HG02763 (cell line): ENCODE measurements at regions not wholly inside any gene's neighbourhood (a gene's known extent, or its start where the extent isn't known, plus 50 kb on each side); places are given as distances from the start of the nearest gene placed in this dataset.
"Not testable (repeated sequence)": the region's sequence is repeated elsewhere in the genome, so short reads cannot be mapped to it uniquely, and the experiment has no call there.

Source experiments
- ATAC-seq: cut with Tn5 transposase; IDR thresholded peaks from one replicate; pipeline ENCODE4 v1.9.1; 2021; ENCODE audit warnings: mild to moderate bottlenecking, moderate library complexity; ENCODE audit not compliant: unreplicated experiment

DNA sequence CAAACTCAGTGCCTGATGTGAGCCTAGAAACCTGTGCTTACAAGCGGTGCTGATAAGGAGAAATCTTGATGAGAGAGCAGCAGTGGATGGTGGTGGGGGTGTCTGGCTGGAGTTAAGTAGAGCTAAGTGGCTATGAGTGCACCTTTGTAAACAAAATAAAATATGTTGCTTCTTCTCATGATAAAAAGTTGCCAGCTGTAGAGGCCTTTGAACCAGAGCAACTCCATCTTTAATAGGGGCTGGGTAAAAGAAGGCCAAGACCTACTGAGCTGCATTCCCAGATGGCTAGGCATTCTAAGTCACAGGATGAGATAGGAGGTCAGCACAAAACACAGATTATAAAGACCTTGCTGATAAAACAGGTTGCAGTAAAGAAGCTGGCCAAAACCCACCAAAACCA is 107.6 kb upstream of the FAM3C start:
- ATAC-seq: no peak

- ATAC-seq: no peak
These were observed 106.9 kb upstream of the FAM3C start for GRCh38 chr7:121503039-121503438.

- no peak for ATAC-seq
These were observed 105.5 kb upstream of the FAM3C start for GRCh38 chr7:121501566-121501965.

DNA sequence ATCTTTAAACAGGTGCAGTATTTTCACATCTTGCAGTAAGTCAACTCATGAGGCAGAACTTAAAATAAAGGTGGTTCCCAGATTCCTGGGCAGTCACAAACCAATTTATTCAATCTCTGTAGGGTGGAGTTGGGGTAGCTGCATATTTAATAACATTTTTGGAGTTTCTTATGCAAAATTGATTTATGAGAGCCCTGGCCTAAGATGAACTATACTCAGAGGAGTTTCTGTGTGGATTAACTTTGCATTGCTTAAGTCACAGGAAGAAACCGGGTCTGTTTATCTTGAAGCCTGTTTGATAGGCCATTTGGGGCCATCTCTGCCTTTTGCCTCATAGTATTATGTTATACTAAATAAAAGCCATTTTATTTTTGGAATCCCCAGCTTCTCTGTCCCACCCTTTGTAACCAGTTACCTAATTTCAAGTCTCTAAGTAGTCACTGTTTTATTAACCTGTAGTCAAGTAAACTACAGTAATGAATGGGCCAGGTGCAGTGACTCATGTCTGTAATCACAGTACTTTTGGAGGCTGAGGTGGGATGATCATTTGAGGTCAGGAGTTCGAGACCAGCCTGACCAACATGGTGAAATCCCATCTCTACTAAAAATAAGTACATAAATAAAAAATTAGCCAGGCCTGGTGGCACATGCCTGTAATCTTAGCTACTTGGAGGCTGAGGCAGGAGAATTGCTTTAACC is 104.4 kb upstream of the FAM3C start:
- no peak for ATAC-seq

GRCh38 chr7:121499624-121500023 is 103.5 kb upstream of the FAM3C start:
- ATAC-seq: no peak

DNA sequence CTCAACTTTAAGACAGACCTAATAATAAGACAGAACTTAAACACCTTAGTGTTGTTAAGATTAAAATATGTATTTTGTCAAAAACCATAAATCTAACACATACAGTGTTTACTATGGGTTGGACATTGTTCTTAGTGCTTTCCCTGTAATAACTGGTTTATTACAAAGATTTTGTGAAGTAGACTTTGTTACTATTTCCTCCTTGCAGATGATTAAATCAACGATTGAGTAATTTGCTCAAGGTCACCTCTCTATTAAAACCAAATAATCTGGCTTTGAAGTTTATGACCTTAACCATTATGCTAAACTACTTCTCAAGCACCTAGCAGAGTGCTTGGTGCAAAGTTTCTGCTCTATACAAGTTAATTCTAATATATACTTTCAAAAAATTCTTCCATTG is 102.7 kb upstream of the FAM3C start:
- ATAC-seq: no peak

- not testable (repeated sequence) for ATAC-seq
These were observed 101.4 kb upstream of the FAM3C start for GRCh38 chr7:121497545-121497944.

DNA sequence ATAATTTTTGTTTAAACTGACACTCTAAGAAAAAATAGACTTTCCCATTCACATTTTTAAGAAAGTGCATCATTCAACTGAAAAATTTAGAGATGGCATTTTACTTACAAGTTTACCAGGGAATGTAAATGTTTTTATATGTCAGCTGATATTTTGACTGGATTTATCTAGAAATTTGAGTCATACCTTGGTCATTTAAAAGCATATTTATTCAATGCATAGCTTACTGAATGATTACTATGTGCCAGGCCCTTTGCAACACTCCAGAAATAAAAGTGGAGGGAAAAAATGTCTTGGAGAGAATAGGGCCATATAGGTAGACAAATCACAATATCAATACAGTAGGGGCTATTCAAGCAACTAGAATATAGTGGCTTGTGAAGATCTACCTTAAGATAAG is 98.4 kb upstream of the FAM3C start:
- ATAC-seq: no peak

DNA sequence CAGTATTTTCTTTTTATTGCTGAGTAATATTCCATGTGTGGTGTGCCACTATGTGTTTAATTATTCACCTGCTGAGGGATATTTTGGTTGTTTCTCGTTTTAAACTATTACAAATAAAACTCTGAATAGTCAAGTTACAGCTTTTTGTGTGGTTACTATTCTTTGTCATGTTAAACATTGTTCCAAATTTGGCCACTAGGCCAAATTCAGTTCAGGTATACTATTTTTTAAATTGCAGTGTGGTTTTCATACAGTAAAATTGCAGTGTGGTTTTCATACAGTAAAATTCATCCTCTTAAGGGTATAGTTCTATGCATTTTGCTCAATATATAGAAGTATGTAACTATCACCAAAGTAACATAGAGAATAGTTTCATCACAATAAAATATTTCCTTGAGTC is 97.4 kb upstream of the FAM3C start:
- no peak for ATAC-seq

- no peak for ATAC-seq
These were observed 94.2 kb upstream of the FAM3C start for GRCh38 chr7:121490309-121490708.

GRCh38 chr7:121489440-121489839 is 93.3 kb upstream of the FAM3C start:
- ATAC-seq: no peak

DNA sequence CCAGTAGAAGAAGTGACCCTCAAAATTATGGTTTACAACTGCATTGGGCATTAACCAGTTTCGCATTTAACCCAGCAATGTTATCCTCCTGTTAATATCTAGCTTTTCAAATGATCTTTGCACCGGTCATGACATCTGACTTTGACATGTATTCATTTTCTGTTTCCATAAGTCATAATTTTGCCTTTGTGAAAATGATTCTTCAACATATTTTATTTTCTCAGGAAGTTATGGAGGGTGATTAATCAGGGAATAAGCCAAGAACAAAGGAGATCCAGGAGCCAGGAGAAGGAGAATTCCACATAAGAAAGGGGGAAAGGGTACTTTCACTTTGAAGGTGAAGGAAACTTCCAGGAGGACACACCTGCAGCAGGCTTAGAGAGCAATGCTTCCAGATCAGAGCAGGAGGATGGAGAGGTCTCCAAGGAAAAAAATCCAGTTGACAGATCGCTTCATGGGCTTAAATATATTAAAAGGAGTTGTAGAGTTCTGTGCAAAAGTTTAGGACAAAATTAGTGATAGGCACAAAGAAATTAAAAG is 92.1 kb upstream of the FAM3C start:
- ATAC-seq: no peak

GRCh38 chr7:121486590-121486989 is 90.5 kb upstream of the FAM3C start:
- no peak for ATAC-seq

DNA sequence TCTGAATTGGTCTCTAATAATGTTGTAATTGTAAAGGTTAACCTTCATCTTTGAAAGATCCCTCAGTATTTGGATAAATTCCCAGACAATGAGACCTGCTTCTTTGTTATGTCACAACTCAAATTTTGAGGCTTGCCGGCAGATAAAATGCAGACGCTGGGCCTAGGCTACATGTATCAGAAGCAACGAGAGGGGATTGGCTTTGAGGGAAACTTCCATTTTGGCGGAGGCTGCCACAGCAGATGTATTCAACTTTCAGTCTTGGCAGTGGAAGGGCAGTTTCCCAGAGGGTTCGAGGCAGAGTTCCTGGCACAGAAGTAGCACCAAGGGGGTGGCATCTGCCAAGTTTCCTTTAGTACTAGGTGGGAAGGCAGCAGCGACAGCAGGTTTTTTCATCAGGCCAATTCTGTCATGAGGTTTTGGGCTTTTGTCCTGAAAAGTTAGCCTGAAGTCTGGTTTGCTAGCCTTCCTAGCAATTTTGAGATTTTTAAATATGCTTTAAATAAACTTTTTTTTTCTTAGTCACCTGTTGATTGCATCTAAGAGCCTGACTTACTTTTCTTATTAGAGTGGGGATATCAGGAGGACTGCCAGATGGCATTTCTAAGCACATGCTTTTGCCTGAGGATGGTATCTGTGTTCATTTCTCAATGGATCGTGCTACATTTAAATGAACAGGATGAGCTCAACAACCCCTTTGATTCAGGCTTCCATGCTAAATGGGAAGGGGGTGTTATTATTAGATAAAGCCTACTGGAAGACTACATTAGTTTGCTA is 89.5 kb upstream of the FAM3C start:
- ATAC-seq: no peak

- ATAC-seq: no peak
These were observed 88.1 kb upstream of the FAM3C start for GRCh38 chr7:121484089-121484763.

DNA sequence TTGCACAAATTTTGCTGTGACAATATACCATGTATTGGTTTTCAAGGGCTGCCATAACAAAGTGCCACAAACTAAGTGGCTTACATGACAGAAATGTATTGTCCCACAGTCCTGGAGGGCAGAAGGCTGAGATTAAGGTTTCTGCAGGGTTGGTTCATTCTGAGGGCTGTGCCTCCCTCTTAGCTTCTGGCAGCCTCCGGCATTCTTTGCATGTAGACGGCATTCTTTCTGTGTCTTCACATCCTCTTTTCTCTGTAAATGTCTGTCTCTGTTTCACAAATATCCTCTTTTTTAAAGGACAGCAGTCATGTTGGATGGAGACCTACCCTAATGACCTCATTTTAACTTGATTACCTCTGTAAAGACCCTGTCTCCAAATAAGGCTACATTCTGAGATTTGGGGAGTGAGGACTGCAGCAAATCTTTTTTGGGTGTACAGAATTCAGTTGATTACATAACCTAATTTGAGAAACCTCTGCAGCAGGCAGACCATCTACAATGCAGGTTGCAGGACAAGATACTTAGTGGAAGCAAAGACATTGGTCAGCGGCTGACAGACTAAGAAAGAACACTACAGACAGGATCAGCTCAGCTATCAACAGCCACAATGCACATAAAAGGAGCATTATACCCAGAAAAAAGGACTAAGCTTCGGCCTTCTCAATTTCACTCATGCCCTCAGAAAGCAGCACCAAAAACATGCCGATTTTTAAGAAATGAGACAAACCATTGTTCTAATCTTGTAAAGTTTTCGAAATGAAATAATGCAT is 84.6 kb upstream of the FAM3C start:
- no peak for ATAC-seq

DNA sequence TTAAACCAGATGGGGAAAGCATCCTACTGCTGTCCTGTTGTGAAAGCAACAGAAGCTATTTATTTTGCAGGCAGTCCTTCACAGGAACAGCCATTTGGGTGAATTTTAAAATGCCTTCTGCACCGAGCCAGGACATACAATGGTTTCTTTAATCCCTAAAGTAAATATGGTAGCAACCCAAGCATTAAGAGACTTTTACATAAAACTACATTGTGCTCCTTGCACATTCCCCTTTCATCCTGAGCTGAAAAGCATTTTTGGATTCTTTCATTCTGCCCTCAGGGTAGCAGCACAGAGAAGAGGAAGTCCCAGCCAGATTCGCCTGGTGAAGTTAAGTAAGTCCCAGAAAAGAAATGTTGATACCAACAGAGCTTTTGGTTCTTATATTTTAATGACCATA is 84.0 kb upstream of the FAM3C start:
- no peak for ATAC-seq

DNA sequence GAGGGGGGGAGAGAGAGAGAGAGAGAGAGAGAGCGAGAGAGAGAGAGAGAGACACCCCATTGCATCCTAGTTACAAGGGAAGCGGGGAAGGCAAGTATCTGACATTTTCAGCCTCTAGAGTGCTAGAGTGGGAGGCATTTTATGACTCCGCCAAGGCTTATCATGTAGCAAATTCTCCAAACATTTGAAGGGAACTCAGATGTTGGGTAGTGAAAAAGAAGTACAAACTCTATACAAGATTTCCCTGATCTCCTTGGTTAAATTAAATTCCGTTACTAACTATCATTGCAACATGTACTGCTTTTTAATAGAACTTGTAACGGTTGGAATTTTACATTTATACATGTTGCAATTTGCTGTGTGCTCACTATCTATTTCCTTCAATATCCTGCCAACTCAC is 83.4 kb upstream of the FAM3C start:
- ATAC-seq: no peak

DNA sequence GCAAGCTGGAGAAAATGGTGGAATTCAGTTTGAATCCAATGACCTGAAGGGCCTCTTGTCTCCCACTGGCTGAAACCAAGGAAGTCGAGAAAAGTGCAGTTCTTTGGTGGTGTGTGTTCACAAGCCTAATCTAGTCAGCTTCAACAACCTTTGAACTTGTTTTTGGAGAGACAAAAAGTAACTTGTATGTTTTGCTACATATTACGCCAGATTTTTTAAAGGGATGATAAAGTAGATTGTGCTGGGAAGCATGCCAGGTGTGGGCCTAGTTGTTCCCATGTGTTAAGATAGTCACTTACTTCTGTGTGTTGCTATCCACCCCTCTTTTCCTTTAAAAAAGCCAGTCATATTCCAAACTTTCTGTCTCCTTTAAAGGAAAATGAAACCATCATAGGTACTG is 79.7 kb upstream of the FAM3C start:
- no peak for ATAC-seq

DNA sequence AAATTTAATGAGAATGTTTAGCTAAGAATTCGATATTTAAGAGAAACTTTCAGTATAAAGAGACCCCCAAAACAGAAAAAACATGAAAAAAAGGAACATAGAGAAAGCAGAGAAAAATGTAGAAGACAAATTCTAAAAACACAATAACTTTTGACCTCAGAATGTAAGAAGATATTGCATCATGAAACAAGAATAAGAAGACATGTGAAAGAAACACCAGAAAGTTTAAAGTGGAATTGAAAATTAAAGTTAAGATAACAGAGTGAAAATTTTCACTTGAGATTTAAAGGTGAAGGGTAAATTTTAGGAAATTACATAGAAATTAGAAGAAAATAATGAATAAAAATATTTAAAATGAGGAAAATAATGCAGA is 78.2 kb upstream of the FAM3C start:
- no peak for ATAC-seq

GRCh38 chr7:121473645-121474300 is 77.7 kb upstream of the FAM3C start:
- ATAC-seq: no peak
